ENCODE measurements at regions not wholly inside any gene's neighbourhood (a gene's known extent, or its start where the extent isn't known, plus 50 kb on each side); places are given as distances from the start of the nearest gene placed in this dataset.

GRCh38 chr3:190172751-190173150 is 52.1 kb upstream of the P3H2 start:
- H3K36me3 Mint-ChIP-seq (ENCODE audit: low read depth), result no peaks in the 10 kb centered on the region

More at GRCh38 chr3:190172751-190173150, 52.1 kb upstream of the P3H2 start:
- ChIA-PET POLR2A (interaction anchor here (0.6 kb wide), 1 partner anchor 212 kb away, joined by 4 read pairs; no protein-coding TSS in a partner anchor), CTCF (no interaction called here)
- no peak for DNase-seq
- Mint-ChIP-seq H3K4me1 (ENCODE audit: low read depth) (peaks cover 14% of the 10 kb centered on the region), H3K9me3 (no peaks in the 10 kb centered on the region), H3K27ac (no peak overlapping the region), H3K4me3 (no peak overlapping the region), H3K27me3 (peaks cover 18% of the 10 kb centered on the region)
- intact Hi-C loops (cut with micrococcal nuclease), result no loop called here
- no peak for ATAC-seq
- no peak for TF ChIP-seq CTCF (IDR thresholded peaks at IDR 0.05)
